Right ventricle myocardium inferior (tissue), 1 donor: ENCODE measurements at regions not wholly inside any gene's neighbourhood (a gene's known extent, or its start where the extent isn't known, plus 50 kb on each side); places are given as distances from the start of the nearest gene placed in this dataset.

Experiments used
- ATAC-seq: fragments of 200-7000 bp; cut with Tn5 transposase; one replicate; pipeline ENCODE4 v1.9.1; 2020; ENCODE audit warnings: mild to moderate bottlenecking, moderate library complexity
- DNase-seq: peaks from one replicate; pipeline ENCODE4 v3.0.0; 2021; ENCODE audit errors: missing footprints
- intact Hi-C: fragments of 100-400 bp; cut with DNase I; formaldehyde crosslinking; loops from one replicate; pipeline ENCODE4 v1.11.0; 2022
- donor health status: DM: no; HTN: yes; CAD: no; lungs with severe emphysema.

DNA sequence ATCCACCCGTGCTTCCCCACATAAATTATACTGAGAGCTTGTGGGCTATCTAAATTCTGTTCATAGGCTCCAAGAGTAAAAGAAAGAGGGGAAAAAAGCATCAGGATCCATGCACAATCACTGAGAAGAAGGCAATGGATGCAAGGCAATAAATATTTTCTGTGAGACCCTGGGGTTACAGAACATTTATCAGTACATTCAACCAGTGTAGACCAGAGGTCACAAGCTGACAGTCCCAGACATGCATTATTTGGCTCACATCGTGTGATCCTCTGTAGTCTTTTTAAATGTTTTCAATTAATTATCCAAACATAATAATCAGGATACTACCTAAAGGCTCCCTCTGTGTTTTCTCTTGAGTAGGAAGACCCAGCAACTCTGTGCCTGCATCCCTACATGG lies 267.9 kb upstream of the CAND1 start:
- ATAC-seq (no peak), DNase-seq (no peak)
- intact Hi-C loops: no loop called here

DNA sequence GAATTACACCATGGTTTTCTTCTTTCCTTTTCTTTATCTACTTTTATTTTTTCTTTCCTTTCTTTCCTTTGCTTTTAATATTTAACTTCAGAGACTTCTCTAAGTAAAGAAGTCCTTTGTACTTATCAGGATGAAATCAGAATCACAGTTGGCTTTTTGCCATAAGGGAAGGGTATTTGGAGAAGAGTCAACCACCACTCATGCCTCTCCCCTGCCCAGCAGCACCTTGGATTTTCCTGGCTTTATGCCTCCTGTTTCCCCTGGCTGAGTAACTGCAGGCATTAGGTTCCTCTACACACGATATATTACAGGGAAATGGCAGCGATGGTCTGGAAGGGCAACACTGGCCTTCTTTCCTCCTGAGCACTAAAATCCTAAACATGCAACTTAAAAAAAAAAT lies 266.4 kb upstream of the CAND1 start:
- intact Hi-C loops: no loop called here
- no peak for DNase-seq

DNA sequence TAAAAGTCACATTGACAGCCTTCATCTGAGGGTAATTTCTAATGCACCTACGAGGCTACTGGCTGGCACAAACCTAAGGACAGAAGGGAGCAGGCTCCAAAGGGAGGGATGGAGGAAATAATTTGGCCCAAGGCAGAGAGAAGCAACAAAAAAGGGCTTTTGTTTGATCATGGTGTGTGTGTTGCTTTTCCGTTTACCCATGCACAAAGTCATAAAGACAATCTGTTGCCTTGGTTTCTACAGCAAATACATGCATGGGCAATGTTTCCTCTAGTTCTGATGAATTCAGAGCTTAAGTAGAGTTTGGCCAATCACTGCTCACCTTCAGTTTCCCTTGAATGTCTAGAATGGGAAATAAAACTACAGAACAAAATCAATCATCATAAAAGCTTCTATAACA lies 262.5 kb upstream of the CAND1 start:
- intact Hi-C loops: no loop called here
- DNase-seq (no peak), ATAC-seq (no peak)

More for the DNA sequence above, 266.4 kb upstream of the CAND1 start:
- ATAC-seq: no peak

DNA sequence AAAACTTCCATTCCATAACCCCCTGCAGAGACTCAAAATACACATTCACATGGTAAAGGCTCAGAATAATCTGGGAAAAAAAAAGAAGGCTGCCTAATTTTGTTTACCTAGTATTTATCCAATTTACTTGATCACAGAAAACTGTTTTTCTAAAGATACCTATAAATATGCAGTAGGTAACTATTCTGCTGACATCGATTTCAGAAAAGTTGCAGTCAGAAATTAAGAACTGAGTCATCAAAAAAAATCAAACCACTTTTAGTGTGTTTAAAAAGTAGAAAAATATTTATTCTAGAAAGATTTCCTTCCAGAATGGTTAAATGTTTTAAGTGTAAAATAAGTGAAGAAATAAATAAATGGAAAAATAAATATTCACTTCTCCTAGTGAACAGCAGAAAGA lies 254.5 kb upstream of the CAND1 start:
- intact Hi-C loops: no loop called here

GRCh38 chr12:67018105-67018504 lies 251.1 kb upstream of the CAND1 start:
- ATAC-seq: no peak
- intact Hi-C loops: no loop called here
- DNase-seq: no peak

More for the DNA sequence above, 254.5 kb upstream of the CAND1 start:
- ATAC-seq (no peak), DNase-seq (no peak)

DNA sequence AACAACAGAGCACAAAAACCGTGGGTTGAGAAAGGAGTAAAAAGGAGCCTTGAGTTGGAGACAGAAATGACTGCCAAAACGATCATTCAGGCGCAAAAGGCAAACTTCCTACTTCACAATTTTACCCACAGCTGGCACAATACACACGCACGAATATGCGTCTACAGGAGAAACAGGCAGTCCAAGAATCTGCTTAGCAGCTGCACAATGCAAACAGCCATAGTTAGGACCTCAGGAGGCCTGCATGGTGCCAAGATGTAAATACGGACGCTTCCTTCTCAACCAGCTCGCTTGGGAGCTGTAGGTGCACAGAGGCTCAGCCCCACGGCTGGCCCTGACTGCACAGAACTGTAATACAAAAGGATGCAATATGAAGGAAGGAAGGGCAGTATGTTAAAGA lies 250.1 kb upstream of the CAND1 start:
- no peak for DNase-seq
- intact Hi-C loops: no loop called here
- no peak for ATAC-seq

- no peak for ATAC-seq
- intact Hi-C loops: loop anchor here (5.0 kb wide), 1 partner anchor 192 kb away; no protein-coding TSS in a partner anchor
- DNase-seq: no peak
Measured at GRCh38 chr12:67025543-67026114, 243.5 kb upstream of the CAND1 start.

GRCh38 chr12:67026487-67027246 lies 242.5 kb upstream of the CAND1 start:
- intact Hi-C loops: loop anchor here (5.0 kb wide), 1 partner anchor 191 kb away; no protein-coding TSS in a partner anchor

DNA sequence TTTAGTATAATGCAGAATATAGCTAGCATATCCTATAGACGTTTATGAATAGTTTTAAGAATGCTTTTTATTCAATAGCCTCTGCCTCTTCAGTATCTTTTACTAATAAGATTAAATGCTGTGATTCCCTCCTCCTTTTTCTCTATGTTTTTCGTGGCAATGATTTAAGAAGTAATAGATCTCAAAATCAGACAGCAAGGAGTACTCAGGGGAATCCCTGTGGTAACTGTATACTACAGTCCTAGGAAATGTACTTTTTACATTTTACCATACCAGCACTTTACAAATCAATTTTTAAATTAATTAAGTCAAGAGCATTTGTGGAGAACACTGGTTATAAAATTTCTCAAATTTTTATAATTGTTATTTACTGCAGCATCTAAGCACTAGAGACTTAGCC lies 240.6 kb upstream of the CAND1 start:
- ATAC-seq (no peak), DNase-seq (no peak)
- intact Hi-C loops: loop anchor here (5.0 kb wide), 1 partner anchor 189 kb away; no protein-coding TSS in a partner anchor

More at GRCh38 chr12:67026487-67027246, 242.5 kb upstream of the CAND1 start:
- DNase-seq (no peak), ATAC-seq (no peak)

GRCh38 chr12:67034110-67034879 lies 234.9 kb upstream of the CAND1 start:
- intact Hi-C loops: no loop called here
- no peak for DNase-seq
- ATAC-seq: no peak

DNA sequence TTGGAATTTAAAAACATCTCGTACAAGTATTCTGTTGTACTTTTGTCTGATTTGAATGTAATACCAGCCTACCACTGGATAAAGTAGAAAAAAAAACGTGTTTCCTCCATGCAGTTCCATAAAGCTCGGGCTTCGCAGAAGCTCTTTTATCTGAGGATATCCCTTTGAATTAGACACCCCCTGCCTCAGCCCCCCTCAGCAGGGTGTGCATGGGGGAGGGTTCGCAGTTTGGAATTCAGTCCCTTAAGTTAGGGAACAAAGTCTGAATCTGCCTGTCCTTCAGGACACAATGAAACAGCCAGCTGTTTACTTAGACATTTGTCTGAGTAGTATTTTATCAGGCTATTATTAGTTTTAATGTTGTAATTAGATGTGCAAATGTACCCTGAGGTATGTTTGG lies 234.0 kb upstream of the CAND1 start:
- intact Hi-C loops: no loop called here
- DNase-seq (no peak), ATAC-seq (no peak)

- ATAC-seq: no peak
- DNase-seq: no peak
- intact Hi-C loops: no loop called here
Measured at GRCh38 chr12:67038486-67038885, 230.7 kb upstream of the CAND1 start.

GRCh38 chr12:67039995-67040860 lies 228.9 kb upstream of the CAND1 start:
- DNase-seq (no peak), ATAC-seq (no peak)
- intact Hi-C loops: no loop called here

DNA sequence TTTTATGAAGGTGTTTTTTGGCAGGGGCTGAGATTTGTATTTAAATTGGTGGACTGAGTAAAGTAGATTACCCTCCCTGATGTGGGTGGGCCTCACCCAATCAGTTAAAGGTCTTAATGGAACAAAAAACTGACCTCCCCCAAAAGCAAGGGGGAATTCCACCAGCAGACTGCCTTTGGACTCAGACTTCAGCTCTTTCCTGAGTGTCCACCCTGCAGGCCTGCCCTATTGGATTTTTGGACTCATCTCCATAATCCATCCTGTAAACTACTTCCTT lies 228.4 kb upstream of the CAND1 start:
- DNase-seq: no peak
- intact Hi-C loops: no loop called here
- ATAC-seq: no peak

DNA sequence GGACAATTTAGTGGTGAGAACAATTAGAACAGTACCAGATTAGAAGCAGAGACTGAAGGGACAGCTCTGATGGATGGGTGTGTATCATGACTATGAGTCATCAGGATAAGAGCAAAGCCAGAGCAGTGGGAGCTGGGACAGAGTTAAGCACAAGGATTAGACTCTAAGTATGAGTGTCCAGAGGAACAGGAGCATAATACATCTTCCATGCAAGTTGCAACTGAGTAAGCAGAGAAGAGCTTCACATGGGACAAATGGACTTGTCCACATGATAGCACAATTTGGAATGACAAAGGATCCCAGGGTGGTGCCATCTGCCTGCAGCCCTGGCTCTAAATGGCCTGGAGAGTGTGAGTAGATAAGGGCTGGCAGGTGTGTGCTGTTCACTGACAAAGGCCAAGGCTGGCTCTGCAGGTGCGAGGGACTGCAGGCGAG lies 226.4 kb upstream of the CAND1 start:
- DNase-seq (no peak), ATAC-seq (peak; percentile 64)
- intact Hi-C loops: no loop called here

- DNase-seq: no peak
- intact Hi-C loops: no loop called here
- no peak for ATAC-seq
Measured at GRCh38 chr12:67043771-67044170, 225.4 kb upstream of the CAND1 start.

DNA sequence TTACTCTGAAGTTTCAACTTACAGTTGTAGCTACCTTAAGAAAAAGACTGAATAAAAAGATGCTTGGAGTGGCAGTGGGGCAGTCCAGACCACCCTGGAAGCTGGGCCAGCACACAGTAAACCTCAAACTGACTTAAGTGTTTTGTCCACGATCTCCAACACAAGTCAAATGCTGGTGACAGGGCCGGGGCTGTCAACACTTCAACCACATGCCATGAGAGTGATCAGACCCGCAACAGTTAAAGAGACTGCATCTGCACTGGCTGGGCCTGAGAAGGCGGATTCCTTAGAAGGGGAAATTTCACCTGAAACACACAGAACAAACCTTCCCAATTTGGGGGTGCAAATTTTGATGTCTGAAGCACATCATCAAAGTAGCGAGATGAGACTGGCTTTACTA lies 223.5 kb upstream of the CAND1 start:
- intact Hi-C loops: no loop called here
- ATAC-seq (no peak), DNase-seq (no peak)

GRCh38 chr12:67046062-67046461 lies 223.1 kb upstream of the CAND1 start:
- ATAC-seq (no peak), DNase-seq (no peak)
- intact Hi-C loops: no loop called here

GRCh38 chr12:67047634-67048033 lies 221.5 kb upstream of the CAND1 start:
- ATAC-seq (no peak), DNase-seq (no peak)
- intact Hi-C loops: no loop called here
